Activated CD4-positive, CD25-positive, alpha-beta regulatory T cell treated with anti-CD3 and anti-CD28 coated beads, Interleukin-2, amount 50 U/mL, for 72 hours (primary cell): ENCODE measurements at regions not wholly inside any gene's neighbourhood (a gene's known extent, or its start where the extent isn't known, plus 50 kb on each side); places are given as distances from the start of the nearest gene placed in this dataset.

ENCODE experiments used
- DNase-seq: peaks from one replicate; pipeline ENCODE4 v3.0.0; 2021

- no peak for DNase-seq
Observed at GRCh38 chrX:15191830-15192229, 78.1 kb downstream of the ASB9 start.

GRCh38 chrX:15188039-15188438 is 81.8 kb downstream of the ASB9 start:
- DNase-seq, result no peak

GRCh38 chrX:15177316-15177715 is 92.6 kb downstream of the ASB9 start:
- DNase-seq, result no peak

- DNase-seq, result no peak
Observed at GRCh38 chrX:15173411-15173810, 96.5 kb downstream of the ASB9 start.

GRCh38 chrX:15170927-15171326 is 99.0 kb downstream of the ASB9 start:
- DNase-seq, result no peak

- DNase-seq, result no peak
Observed at GRCh38 chrX:15167826-15168225, 102.1 kb downstream of the ASB9 start.

GRCh38 chrX:15165832-15166231 is 104.1 kb downstream of the ASB9 start:
- DNase-seq, result no peak

GRCh38 chrX:15163131-15163530 is 106.8 kb downstream of the ASB9 start:
- no peak for DNase-seq

GRCh38 chrX:15160558-15161095 is 109.3 kb downstream of the ASB9 start:
- DNase-seq, result no peak

- no peak for DNase-seq
Observed at GRCh38 chrX:15158736-15159406, 111.0 kb downstream of the ASB9 start.

GRCh38 chrX:15158350-15158735 is 111.5 kb downstream of the ASB9 start:
- DNase-seq, result no peak

- DNase-seq, result no peak
Observed at GRCh38 chrX:15157624-15158023, 112.3 kb downstream of the ASB9 start.

- no peak for DNase-seq
Observed at GRCh38 chrX:15151267-15152186, 118.4 kb downstream of the ASB9 start.

- DNase-seq, result no peak
Observed at GRCh38 chrX:15150586-15150985, 119.3 kb downstream of the ASB9 start.

GRCh38 chrX:15146515-15146914 is 123.4 kb downstream of the ASB9 start:
- peak; percentile 37 for DNase-seq

GRCh38 chrX:15143825-15144121 is 126.1 kb downstream of the ASB9 start:
- no peak for DNase-seq

GRCh38 chrX:15143050-15143824 is 126.6 kb downstream of the ASB9 start:
- peak; percentile 53 for DNase-seq

GRCh38 chrX:15142084-15142715 is 127.7 kb downstream of the ASB9 start:
- DNase-seq, result no peak

GRCh38 chrX:15136795-15137194 is 133.1 kb downstream of the ASB9 start:
- DNase-seq, result no peak

- no peak for DNase-seq
Observed at GRCh38 chrX:15129412-15129811, 140.5 kb downstream of the ASB9 start.

- DNase-seq, result no peak
Observed at GRCh38 chrX:15128861-15129260, 141.0 kb downstream of the ASB9 start.

GRCh38 chrX:15127010-15127409 is 142.9 kb downstream of the ASB9 start:
- DNase-seq, result no peak

GRCh38 chrX:15116900-15117299 is 153.0 kb downstream of the ASB9 start:
- DNase-seq, result no peak
